GM21723 (cell line): ENCODE measurements at regions not wholly inside any gene's neighbourhood (a gene's known extent, or its start where the extent isn't known, plus 50 kb on each side); places are given as distances from the start of the nearest gene placed in this dataset.

Source experiments
- ATAC-seq: cut with Tn5 transposase; IDR thresholded peaks from one replicate; pipeline ENCODE4 v1.9.1; 2021; ENCODE audit warnings: mild to moderate bottlenecking, moderate library complexity; ENCODE audit not compliant: unreplicated experiment

- no peak for ATAC-seq
Observed at GRCh38 chr10:105698592-105698991, 1057.5 kb downstream of the SORCS3 start.

- no peak for ATAC-seq
Observed at GRCh38 chr10:105697290-105697780, 1056.2 kb downstream of the SORCS3 start.

- ATAC-seq: no peak
Observed at GRCh38 chr10:105691811-105692210, 1050.7 kb downstream of the SORCS3 start.

- ATAC-seq: no peak
Observed at GRCh38 chr10:105682911-105683310, 1041.8 kb downstream of the SORCS3 start.

- ATAC-seq: no peak
Observed at GRCh38 chr10:105681051-105681450, 1040.0 kb downstream of the SORCS3 start.

GRCh38 chr10:105679781-105680180 lies 1038.7 kb downstream of the SORCS3 start:
- ATAC-seq: no peak

- ATAC-seq: no peak
Observed at GRCh38 chr10:105675333-105675732, 1034.2 kb downstream of the SORCS3 start.

- ATAC-seq: no peak
Observed at GRCh38 chr10:105674448-105674847, 1033.4 kb downstream of the SORCS3 start.

GRCh38 chr10:105658696-105659095 lies 1017.6 kb downstream of the SORCS3 start:
- ATAC-seq: no peak

GRCh38 chr10:105656856-105657255 lies 1015.8 kb downstream of the SORCS3 start:
- ATAC-seq: no peak

- ATAC-seq: no peak
Observed at GRCh38 chr10:105650306-105650705, 1009.2 kb downstream of the SORCS3 start.

GRCh38 chr10:105647354-105647753 lies 1006.3 kb downstream of the SORCS3 start:
- no peak for ATAC-seq

- ATAC-seq: no peak
Observed at GRCh38 chr10:105644978-105645377, 1003.9 kb downstream of the SORCS3 start.

- no peak for ATAC-seq
Observed at GRCh38 chr10:105644559-105644958, 1003.5 kb downstream of the SORCS3 start.

GRCh38 chr10:105644091-105644490 lies 1003.0 kb downstream of the SORCS3 start:
- no peak for ATAC-seq

- no peak for ATAC-seq
Observed at GRCh38 chr10:105643660-105644059, 1002.6 kb downstream of the SORCS3 start.

GRCh38 chr10:105634281-105634680 lies 993.2 kb downstream of the SORCS3 start:
- no peak for ATAC-seq

GRCh38 chr10:105615715-105616365 lies 974.8 kb downstream of the SORCS3 start:
- ATAC-seq: no peak

- ATAC-seq: no peak
Observed at GRCh38 chr10:105611244-105611798, 970.2 kb downstream of the SORCS3 start.

- no peak for ATAC-seq
Observed at GRCh38 chr10:105609451-105609850, 968.4 kb downstream of the SORCS3 start.

- no peak for ATAC-seq
Observed at GRCh38 chr10:105605918-105606317, 964.8 kb downstream of the SORCS3 start.

- ATAC-seq: no peak
Observed at GRCh38 chr10:105605104-105605503, 964.0 kb downstream of the SORCS3 start.

GRCh38 chr10:105598207-105598606 lies 957.1 kb downstream of the SORCS3 start:
- ATAC-seq: no peak
